GM19328 (cell line): ENCODE measurements at regions not wholly inside any gene's neighbourhood (a gene's known extent, or its start where the extent isn't known, plus 50 kb on each side); places are given as distances from the start of the nearest gene placed in this dataset.
"Not testable (repeated sequence)": the region's sequence is repeated elsewhere in the genome, so short reads cannot be mapped to it uniquely, and the experiment has no call there.

Experiments used
- ATAC-seq: cut with Tn5 transposase; IDR thresholded peaks from one replicate; pipeline ENCODE4 v1.9.1; 2021; ENCODE audit warnings: mild to moderate bottlenecking, moderate library complexity; ENCODE audit not compliant: unreplicated experiment

DNA sequence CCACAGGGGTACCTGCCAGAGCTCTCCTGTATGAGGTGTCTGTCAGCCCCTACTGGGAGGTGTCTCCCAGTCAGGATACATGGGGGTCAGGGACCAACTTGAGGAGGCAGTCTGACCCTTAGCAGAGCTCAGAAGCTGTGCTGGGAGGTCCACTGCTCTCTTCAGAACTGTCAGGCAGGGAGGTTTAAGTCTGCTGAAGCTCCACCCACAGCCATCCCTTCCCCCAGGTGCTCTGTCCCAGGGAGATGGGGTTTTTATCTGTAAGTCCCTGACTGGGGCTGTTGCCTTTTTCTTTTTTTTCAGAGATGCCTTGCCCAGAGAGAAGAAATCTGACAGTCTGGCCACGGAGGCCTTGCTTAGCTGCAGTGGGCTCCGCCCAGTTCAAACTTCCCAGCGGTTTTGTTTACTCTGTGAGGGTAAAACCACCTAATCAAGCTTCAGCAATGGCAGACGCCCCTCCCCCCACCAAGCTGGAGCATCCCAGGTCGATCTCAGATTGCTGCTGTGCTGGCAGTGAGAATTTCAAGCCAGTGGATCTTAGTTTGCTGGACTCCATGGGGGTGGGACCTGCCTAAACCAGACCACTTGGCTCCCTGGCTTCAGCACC lies 118.5 kb upstream of the RADX start:
- ATAC-seq, result not testable (repeated sequence)

DNA sequence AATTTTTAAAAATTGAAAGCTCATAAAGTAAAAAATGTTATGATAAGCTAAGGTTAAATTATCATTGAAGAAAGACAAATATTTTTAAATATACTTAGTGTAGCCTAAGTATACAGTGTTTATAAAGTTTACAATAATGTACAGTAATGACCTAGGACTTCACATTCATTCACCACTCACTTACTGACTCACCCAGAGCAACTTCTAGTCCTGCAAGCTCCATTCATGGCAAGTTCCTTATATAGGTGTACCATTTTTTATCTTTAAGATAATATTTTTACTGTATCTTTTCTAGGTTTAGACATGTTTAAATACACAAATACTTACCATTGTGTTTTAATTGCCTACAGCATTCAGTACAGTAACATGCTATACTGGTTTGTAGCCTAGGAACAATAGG lies 112.3 kb upstream of the RADX start:
- no peak for ATAC-seq

DNA sequence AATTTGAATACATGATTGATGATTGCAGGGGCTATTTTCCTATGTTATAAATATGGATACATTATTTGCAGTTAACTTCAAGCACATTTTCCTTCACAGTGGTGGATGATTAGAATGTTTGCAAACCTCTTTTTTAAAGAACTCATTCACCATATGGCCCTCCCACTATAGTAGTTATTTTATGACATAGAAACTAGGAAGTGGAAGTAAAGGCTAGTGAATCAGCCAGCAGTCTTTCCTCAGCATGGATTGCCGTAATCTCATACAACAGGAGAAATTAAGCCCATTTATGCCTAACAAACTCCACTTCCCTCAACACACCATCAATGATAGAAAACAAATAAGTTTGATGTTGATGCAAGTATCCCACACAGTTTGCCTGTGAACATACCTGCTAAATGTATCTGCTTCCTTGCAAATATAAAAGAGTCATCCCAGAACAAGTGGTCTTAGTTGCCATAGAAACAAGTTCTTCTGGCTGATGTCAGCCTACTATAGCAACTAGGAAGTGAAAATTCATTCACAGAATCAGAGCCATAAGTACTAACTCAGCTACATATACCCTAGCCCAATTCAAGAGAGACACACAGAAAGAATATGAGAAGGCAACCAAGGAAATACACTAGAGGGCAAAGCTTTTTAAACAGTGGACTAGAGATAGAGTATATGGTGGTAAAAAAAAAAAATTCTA lies 100.9 kb upstream of the RADX start:
- no peak for ATAC-seq
